Hematopoietic multipotent progenitor cell treated with erythropoietin and hydrocortisone succinate and interleukin-3 and kit ligand, for 6 days (in vitro differentiated cells): ENCODE measurements at regions not wholly inside any gene's neighbourhood (a gene's known extent, or its start where the extent isn't known, plus 50 kb on each side); places are given as distances from the start of the nearest gene placed in this dataset.
A peak's percentile ranks its signal among the peaks of the same experiment; 100 is the strongest.

Source experiments
- DNase-seq: peaks from one replicate; pipeline ENCODE4 v3.0.0-alpha.2; 2015

DNA sequence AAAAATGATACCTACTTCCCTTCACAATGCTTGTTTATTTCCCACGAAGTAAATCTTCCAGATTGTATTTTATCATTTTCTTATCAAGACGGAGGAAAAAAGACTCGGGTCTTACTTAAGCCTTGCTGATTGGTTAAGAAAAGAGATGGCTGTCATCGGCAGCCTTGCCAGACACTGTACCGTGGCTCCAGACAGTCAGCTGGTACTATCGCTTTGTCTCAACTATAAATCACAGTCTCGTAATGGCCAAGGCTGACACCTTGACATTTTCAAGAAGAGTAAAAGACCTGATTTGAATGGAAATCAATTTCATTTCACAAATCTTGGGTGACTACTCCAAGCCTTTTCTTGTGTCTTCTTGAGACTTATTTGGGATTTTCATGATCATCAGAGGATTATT, 868.0 kb downstream of the USP25 start:
- DNase-seq = no peak

DNA sequence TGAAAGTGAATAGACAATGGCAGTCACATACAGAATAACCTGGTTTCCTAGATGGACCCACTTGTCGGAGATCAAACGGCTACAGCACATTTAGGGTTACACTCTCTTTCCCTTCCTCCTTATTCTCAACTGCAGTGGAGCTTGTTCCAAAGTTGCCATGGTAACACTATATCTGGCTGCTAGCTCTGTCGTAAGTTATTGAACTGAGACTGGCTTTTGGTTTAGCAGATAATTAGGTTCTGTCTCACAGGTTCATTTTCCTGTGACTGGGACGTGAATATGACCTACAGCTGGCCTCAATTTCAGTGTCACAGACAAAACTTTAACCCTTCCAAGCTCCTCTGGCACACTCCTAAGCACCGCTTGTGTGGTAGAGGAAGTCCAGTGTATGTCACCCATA, 875.8 kb downstream of the USP25 start:
- no peak for DNase-seq

DNA sequence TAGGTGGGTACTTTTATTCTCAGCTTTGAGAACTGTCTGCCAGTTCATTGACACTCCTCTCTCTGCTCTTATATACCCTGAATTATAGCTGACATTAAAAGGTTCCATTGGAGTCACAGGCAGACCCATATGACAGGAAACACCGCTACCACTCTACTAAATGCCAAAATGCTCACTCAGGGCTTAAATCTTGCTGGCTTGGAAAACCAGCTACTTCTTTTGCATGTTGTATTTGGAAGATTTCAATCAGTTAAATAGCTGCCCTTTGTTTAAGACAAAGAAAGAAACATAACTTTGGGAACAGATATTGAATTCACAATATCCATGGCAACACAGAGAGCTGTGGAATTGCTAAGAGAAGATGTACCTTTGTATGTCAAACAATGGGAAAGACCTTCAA, 876.5 kb downstream of the USP25 start:
- DNase-seq = no peak

DNA sequence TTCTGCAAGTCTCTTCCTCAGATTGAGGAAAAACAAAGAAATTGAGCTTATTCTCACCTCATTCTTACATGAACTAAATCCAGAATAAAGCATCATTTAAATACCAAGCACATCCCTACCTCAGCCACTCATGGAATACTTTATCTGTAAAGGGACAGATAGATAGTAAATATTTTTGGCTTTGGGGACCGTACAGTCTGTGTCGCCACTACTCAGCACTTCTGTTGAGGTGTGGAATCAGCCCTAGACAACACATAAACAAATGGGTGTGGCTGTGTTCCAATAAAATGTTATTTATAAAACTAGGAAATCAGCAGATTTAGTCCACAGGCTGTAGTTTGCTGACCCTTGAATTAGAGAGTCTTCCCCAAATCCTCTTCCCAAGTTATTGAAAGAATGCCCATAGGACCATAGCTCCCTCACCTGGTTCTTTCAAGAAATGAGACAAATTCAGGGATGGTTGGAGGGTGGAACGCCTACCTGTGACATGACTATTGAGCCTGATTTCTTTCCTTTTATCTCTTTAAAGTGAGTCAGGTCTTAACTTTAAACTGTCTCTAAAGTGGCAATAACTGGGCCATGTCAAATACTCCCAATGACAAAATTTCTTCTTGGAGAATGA, 878.5 kb downstream of the USP25 start:
- DNase-seq = no peak

DNA sequence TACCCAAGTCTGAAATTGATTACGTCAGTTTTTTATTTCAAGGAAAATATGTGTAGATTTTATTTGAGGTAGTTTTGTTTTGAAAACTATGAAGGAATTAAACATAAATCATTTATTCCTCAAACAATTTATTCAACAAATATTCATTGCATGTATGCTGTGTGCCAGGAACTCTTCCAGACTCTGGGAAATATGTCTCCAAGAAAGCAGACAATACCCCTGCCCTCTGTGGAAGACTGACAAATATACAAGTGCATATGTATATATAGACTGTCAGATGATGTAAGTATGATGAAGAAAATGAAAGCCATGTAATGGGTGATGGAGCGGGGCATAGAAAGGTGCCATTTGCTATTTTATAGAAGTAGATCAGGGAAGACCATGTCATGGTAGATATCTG, 889.5 kb downstream of the USP25 start:
- no peak for DNase-seq

DNA sequence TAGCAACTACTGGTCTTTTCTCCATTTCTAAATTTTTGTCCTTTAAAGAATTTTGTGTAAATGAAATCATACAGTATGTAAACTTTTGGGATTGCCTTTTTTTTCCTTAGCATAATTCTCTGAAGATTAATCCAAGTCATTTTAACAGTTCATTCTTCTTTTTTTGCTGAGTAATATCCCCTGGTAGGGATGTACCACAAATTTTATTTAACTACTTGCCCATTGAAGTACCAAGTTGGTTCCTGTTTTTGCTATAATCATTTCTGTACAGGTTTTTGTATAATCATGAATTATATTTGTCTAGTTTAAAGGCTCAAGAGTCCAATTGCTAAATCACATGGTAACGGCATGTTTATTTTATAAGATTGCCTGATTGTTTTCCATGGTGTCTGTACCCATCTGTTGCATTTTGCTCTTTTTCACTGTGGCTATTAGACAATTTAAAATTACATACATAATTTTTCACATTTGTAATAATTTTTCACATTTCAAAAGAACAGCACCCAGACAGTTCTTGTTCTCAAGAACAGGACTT, 891.1 kb downstream of the USP25 start:
- DNase-seq = no peak

DNA sequence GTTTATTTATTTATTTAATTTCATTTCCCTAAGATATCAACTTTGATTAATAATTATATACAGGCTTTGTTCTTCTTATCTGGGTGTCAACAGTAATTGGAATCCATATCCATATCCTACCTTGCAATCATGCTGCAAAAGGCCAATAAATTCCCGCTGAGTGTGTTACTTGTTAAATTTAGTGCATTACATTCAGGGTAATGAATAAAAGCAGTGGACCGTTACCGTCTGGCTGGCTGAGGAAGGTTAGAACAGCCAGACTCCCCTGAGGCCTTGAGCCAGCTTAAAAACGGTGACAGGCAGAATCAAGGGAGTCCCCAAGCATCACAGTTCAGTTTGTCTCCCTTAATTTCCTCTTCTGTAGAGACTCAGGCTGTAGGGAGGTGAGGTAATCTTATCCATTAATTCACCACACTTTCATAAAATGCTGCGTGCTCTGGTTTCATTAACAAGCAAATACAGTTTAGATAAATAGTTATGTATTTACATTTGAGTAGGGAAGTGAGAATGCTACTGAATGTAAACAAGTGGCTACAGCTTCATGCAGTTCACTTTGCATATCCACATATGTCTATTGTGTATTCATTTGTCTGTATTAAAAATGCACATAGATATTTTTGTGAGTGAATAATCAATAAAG, 888.2 kb upstream of the CXADR start:
- DNase-seq = no peak

DNA sequence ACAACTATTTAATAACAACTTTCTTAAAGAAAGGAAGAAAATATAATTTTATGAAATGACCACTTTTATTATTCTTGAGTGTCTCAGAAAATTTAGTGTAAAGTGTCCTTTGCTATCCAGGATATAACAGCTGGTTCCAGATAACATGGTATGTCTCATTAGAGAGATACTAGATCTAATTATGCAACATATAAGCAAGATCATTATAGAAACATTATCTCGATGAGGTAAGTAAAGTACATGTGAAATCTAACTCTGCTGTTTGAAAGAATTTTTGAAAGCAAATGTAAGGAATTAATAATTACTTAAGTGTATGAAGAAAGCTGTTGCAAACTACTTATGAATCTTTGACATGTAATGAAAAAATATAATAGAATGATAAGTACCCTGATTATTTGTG, 887.4 kb upstream of the CXADR start:
- DNase-seq = no peak

DNA sequence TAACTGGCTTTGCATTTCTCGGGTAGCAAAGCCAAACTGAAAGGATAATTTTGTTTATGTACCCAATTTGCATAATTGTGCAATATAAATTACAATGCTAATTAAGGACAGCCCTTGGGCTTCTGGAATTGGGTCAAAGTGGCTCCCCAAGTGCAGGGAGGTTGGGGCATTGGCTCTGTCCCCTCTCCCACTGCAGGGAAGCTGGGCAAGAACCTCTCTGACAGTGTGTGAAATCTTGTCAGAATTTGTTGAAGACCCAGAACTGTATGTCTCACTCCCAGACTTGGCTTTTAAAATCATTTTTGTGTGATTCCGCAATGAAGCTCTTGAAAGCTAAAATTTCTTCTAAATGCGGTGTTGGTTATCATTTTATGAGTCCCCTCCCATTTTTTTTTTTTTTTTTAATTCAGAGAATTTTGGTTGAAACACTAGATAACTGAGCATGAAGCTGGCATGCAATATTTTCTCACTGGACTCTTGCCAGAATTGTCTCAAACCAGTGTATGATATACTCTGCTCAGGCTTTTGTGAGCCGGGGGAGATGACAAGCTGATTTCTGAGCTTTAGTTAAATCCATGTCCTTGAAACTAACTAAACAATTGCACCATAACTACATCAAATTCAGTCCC, 878.9 kb upstream of the CXADR start:
- peak; percentile 78 for DNase-seq

DNA sequence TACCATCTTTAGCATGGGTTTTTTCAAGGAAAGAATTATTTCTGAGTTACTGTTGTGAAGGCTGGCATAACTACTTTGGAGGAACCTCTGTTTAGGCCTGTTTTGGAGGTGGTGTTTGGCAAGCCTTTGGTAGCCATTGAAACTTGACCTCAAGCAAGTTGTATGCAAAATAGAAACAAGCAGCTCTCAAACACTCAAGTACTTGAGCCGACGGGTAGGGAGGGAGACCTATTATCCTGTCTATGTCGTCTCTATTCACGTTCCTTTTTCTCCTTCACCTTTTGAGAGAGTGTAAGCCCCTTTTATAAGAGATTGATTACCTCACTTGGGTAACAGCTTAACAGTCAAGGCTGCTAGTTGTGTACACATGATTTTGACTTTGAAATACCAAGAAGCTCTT, 878.3 kb upstream of the CXADR start:
- DNase-seq = no peak

DNA sequence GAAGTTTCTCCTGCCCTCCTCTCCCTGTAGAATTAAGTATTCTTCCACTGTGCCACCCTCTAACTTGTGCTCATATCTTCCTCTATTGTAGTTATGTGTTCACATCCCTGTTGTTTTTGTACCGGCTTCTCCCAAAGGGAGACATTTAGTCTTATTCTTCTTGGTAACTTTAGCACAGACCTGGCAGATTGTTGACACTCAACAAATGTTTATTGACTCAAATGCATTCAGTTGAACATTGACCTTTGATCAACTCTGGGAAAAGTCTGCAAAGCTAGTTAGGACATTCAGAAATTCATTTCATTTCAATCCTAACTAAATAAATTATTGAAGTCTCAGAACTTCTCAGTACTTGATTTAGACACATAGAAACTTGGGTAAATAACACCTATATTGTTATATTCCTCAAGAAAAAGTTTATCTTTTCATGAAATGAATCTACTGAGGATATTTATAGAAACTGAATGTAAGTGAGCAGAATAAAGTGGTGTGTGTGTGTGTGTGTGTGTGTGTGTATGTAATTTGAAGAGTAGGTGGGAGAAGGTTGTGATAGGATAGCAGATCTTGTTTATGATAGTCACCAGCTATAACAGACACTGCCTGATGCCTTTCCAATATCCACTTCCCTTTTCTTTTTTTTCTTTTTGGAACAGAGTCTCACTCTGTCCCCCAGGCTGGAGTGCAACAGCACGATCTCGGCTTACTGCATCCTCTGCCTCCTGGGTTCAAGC, 872.4 kb upstream of the CXADR start:
- no peak for DNase-seq

DNA sequence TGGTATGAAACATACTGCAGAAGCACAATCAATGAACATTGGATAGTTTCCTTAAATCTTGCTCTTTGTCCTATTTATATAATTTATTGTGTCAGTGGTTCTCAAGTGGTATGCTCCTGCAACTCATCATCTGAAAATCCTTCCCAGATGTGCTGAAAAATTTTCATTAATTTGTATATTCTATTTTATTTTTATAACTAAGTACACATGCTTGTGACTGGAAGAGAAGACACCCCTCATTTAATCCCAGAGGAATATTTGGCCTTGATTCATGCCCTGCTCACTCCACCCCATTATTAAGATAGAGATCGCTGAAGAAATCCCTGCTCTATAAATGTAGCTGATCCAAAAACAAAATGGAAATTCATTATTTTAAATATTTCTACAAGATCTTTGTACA, 870.5 kb upstream of the CXADR start:
- no peak for DNase-seq

DNA sequence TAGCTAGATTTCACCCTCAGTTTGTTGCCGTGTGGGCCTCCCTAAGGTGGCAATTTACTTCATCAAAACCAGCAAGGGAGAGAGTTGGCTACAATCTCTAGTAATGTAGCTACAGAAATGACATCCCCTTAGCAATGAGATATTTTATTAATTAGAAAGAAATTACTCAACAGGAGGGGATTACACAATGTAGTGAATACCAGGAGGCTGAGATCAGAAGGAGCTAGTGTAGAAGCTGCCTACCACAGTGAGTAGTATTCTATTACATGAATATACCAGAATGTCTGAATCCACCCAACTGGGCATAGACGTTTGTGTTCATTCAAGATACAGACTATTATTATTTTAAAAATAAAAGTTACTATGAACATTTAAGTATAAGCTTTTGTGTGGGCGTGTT, 868.2 kb upstream of the CXADR start:
- no peak for DNase-seq

DNA sequence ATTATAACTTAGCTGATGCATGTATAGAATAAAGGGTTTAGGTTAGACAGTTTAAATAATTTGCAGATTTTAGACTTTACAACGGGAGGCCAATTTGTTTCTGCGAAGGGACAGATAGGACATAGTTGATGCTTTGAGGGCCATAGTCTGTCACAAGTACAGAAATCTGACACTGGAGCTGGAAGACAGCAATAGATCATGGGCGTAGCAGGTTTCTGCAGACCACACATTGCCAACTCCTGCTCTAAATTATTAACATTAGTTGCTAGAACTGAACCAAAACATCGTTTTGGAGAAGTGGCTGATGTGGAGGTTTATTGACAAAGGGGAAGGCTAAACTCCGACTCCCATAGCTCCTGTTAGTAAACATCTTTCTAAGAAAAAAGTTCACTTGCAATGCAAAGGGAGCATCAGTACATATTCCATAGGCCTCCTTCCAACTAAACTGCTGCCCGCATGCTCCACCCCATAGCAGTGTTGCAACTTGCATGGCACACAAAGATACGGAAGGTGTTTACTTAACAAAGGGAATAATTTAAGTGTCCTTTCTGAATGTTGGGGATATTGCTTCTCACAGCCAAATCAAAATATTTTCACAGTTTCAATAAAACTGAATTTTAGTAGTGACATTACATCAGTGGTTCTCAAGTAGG, 862.0 kb upstream of the CXADR start:
- no peak for DNase-seq

DNA sequence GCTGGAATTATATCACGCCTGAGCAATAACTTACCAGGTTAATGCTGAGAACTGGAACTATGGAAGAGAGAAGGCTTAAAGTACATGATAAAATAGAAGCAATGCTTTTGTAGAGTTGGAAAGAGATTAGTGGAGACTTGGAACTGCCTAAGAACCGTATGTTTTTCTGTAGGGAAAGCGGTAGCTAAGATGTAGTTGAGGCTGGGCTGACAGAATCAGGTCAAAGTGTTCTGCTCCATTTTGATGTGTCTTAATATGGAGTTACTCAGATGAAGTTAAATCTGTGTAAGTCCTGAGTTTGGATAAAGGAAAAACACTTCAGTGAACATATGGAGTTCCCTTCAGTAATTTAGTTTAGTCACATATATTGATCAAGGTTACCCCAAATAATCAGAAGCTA, 860.9 kb upstream of the CXADR start:
- no peak for DNase-seq

DNA sequence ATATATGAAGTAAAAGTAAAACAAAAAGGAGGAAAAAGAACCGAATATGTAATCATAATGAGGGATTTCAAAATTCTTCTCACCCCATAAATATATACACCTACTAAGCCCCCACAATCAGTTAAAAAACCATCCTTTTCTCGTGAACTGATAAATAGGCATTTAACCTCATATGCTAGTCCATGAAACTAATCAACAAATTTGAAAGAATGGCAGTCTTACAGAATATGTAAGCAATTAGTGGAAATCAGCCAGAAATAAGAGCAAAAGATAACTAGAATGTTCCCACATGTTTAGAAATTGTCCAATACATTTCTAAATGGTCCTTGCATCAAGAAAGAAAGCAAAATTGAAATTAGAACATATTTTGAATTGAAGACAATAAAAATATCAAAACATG, 849.4 kb upstream of the CXADR start:
- no peak for DNase-seq

DNA sequence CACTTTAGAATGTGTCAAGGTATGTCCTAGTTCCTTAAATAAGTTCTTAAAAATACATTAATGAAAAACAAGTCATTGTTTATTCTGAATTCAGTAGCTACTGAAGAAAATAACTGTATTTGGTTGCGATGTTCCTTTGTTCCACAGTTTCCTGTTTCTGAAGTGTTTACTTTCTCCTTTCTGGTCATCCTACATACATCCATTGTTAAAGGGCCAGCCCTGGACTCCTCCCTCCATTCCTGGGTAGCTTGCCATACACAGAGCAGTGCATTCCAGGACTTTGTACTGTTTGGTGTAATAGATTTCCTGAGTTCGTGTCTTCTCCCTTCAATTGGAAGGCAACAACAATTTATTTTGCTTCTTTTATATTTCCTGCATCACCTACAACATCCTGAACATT, 845.4 kb upstream of the CXADR start:
- DNase-seq = no peak

DNA sequence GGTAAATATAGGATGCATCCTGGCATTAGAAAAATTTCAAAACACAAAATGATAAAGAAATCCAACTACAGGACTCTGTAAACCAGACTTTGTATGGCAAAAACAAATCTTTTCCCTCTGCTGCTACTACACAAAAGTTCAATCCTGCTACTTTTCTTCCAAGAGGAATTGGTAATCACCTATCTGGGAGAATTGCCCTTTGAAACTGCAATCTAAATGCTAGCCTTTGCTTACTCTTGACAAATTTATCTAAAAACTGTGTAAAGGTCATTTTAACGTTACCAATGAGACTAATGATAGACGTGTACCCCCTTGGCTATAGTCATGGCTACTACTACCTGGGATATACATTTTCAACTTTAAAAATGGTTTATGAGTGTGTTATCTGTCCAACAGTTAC, 837.9 kb upstream of the CXADR start:
- DNase-seq = no peak

DNA sequence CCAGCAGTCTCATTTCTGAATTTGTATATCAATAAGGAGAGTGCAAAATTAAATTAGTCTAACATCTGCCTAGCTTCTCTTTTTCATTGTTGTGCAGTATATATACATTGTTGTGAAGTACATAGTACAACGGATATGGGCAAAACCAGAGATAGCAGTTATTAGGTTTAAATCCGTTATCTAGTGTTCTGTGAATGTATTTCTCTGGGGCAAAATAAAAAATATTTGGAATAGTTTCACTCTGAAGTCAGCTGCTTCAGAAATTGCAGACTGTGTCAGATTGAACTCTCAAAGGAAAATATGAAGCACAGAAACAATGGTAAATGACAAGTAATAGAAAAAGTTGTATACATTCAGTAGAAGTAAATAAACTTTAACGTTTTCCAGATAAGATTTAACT, 836.5 kb upstream of the CXADR start:
- DNase-seq = no peak

DNA sequence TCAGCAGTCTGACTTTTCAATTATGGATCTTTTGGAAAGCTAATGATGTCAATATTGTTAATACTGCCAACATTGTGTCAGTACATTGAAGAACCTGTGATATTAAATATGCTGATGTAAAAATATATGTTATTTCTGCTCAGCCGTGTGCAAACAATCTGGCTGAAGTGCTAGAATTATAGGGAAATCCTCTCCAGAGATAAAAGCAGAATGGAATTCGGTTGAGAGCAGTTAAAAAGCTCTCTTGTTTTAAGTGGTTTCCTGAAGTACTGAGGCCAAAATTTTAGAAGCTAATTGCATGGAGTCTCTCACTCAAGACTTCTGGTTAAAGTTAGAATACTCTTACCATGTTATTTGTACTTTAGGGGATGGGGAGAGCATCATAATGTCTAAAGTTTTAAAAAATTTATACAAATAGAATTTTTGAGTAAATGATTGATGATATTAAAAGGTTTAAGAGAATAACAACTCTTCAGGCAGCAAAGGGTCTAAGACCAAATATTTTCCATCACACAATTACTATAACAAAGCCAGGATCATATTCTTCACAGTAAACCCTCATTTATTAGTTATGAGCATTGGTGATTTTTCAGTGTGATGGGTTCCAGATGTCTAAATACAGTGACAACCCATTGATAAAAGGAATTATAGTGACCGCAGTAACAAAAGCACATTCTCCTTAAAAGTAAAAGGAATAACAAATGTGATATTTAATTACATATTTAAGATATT, 834.2 kb upstream of the CXADR start:
- no peak for DNase-seq

DNA sequence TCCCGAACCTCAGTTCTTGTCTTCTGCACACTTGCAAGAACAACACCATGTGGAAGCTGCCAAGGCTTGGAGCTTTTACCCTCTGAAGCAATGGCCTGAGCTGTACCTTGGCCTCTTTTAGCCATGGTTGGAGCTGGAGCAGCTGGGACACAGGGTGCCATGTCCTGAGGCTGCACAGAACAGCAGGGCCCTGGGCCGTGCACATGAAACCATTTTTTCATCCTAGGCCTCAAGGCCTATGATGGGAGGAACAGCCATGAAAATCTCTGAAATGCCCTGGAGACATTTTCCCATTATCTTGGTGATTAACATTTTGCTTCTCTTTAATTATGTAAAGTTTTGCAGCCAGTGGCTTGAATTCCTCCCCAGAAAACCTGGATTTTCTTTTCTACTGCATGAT, 817.8 kb upstream of the CXADR start:
- no peak for DNase-seq

DNA sequence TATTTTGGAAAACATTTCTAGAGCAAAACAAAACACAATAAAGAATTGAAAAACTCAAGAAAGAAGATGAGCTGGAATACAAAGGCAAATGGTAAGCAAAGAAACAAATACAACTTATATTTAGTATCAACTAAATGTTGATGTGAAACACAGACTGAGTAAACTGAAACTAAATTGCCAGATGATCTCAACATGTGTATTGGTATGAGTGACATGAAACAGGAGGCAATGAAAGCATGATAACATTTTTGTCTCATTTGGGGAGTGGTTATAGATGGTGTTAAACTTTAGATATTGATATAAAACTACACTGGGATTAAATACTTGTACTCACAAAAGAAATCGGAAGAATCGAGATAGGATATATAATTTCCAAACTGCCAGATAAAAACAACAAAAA, 805.6 kb upstream of the CXADR start:
- DNase-seq = no peak
